ENCODE measurements at regions not wholly inside any gene's neighbourhood (a gene's known extent, or its start where the extent isn't known, plus 50 kb on each side); places are given as distances from the start of the nearest gene placed in this dataset.

DNA sequence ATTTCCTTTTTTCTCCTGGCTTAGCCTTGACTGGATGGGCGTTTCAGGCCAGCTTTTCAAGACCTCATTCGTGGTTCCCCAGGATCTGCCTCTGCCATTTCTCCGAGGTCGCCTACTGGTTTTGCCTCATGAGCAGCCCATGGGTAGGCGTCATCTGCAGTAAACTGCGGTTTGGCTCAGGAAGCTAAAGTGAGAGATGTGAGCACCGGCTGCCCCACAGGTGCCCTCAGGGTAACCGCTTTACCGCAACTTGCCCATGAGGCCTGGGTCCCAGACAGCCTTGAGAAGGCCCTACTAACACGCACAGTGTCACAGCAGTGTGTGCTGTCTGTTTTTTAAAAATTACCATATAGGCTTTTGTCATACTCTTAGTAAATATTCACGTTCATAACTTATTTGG lies 53.4 kb upstream of the TBXT start:
- TF ChIP-seq CTCF (IDR thresholded peaks at IDR 0.05; ENCODE audit: low read depth, low read length, poor library complexity, severe bottlenecking) (no peak), EZH2phosphoT487 (IDR thresholded peaks at IDR 0.05; ENCODE audit: borderline replicate concordance, low read length) (no peak)
